H9 (cell line): ENCODE measurements at regions not wholly inside any gene's neighbourhood (a gene's known extent, or its start where the extent isn't known, plus 50 kb on each side); places are given as distances from the start of the nearest gene placed in this dataset.

Source experiments
- DNase-seq: peaks from one replicate; pipeline ENCODE4 v3.0.0-alpha.2; 2017
- H2AFZ ChIP-seq: one replicate; pipeline ENCODE4 v1.6.1; 2013; ENCODE audit warnings: mild to moderate bottlenecking, low read length, control low read depth, moderate library complexity
- H2AK5ac ChIP-seq: 2 replicates; pipeline ENCODE4 v1.6.1; 2013; ENCODE audit warnings: low read length, control low read depth, mixed read lengths; ENCODE audit not compliant: insufficient read length
- H2BK120ac ChIP-seq: one replicate; pipeline ENCODE4 v1.6.1; 2013; ENCODE audit warnings: low read depth, mild to moderate bottlenecking, low read length, control low read depth, inconsistent platforms; ENCODE audit not compliant: poor library complexity, severe bottlenecking
- H2BK12ac ChIP-seq: 2 replicates; pipeline ENCODE4 v1.6.1; 2013; ENCODE audit warnings: low read length, control low read depth, mixed read lengths, low read depth; ENCODE audit not compliant: insufficient read length
- H2BK15ac ChIP-seq: 2 replicates; pipeline ENCODE4 v1.6.1; 2013; ENCODE audit warnings: low read depth, low read length, control low read depth
- H2BK20ac ChIP-seq: one replicate; pipeline ENCODE4 v1.6.1; 2013; ENCODE audit warnings: low read depth, mild to moderate bottlenecking, low read length, control low read depth, inconsistent platforms; ENCODE audit not compliant: poor library complexity, severe bottlenecking
- H2BK5ac ChIP-seq: 2 replicates; pipeline ENCODE4 v1.6.1; 2013; ENCODE audit warnings: low read length, control low read depth, mixed read lengths; ENCODE audit not compliant: insufficient read length
- H3K14ac ChIP-seq: 2 replicates; pipeline ENCODE4 v1.6.1; 2013; ENCODE audit warnings: low read length, control low read depth; ENCODE audit not compliant: insufficient read depth
- H3K18ac ChIP-seq: 2 replicates; pipeline ENCODE4 v1.6.1; 2013; ENCODE audit warnings: low read depth, mild to moderate bottlenecking, mixed read lengths, low read length, control low read depth; ENCODE audit not compliant: insufficient read length
- H3K23ac ChIP-seq: 2 replicates; pipeline ENCODE4 v1.6.1; 2013; ENCODE audit warnings: low read length, control low read depth, mixed read lengths, low read depth; ENCODE audit not compliant: insufficient read length
- H3K23me2 ChIP-seq: 2 replicates; pipeline ENCODE4 v1.6.1; 2013; ENCODE audit warnings: low read depth, mild to moderate bottlenecking, mixed read lengths, low read length, control low read depth; ENCODE audit not compliant: insufficient read length, poor library complexity, severe bottlenecking
- H3K27ac ChIP-seq: 2 replicates; pipeline ENCODE4 v1.5.1; 2013; ENCODE audit warnings: low read length, control low read depth, mixed read lengths, low read depth; ENCODE audit not compliant: insufficient read length
- H3K27me3 ChIP-seq: 2 replicates; pipeline ENCODE4 v1.6.1; 2013; ENCODE audit warnings: low read length, control low read depth, inconsistent platforms; ENCODE audit not compliant: insufficient read depth
- H3K4ac ChIP-seq: 2 replicates; pipeline ENCODE4 v1.6.1; 2013; ENCODE audit warnings: low read depth, mild to moderate bottlenecking, control low read depth, inconsistent platforms, low read length, moderate library complexity
- H3K4me1 ChIP-seq: 2 replicates; pipeline ENCODE4 v1.6.1; 2013; ENCODE audit warnings: low read length, control low read depth, inconsistent platforms; ENCODE audit not compliant: insufficient read depth
- H3K4me2 ChIP-seq: 2 replicates; pipeline ENCODE4 v1.6.1; 2013; ENCODE audit warnings: low read length, control low read depth, mixed read lengths; ENCODE audit not compliant: insufficient read length, insufficient read depth
- H3K56ac ChIP-seq: 2 replicates; pipeline ENCODE4 v1.6.1; 2013; ENCODE audit warnings: low read depth, mild to moderate bottlenecking, mixed read lengths, low read length, control low read depth; ENCODE audit not compliant: insufficient read length
- H3K79me1 ChIP-seq: 2 replicates; pipeline ENCODE4 v1.6.1; 2013; ENCODE audit warnings: low read depth, mild to moderate bottlenecking, moderate library complexity, low read length, control low read depth, inconsistent platforms; ENCODE audit not compliant: insufficient read depth, poor library complexity, severe bottlenecking
- H3K79me2 ChIP-seq: 2 replicates; pipeline ENCODE4 v1.6.1; 2013; ENCODE audit warnings: low read length, control low read depth, inconsistent platforms; ENCODE audit not compliant: insufficient read depth
- H3K9ac ChIP-seq: 2 replicates; pipeline ENCODE4 v1.6.1; 2013; ENCODE audit warnings: low read length, control low read depth, mixed read lengths; ENCODE audit not compliant: insufficient read length; ENCODE audit errors: extremely low read depth
- H3K9me3 ChIP-seq: one replicate; pipeline ENCODE4 v1.6.1; 2013; ENCODE audit warnings: low read depth, low read length, inconsistent platforms; ENCODE audit not compliant: control insufficient read depth
- H3T11ph ChIP-seq: one replicate; pipeline ENCODE4 v1.6.1; 2013; ENCODE audit warnings: mild to moderate bottlenecking, low read length, control low read depth, inconsistent platforms
- H4K20me1 ChIP-seq: one replicate; pipeline ENCODE4 v1.6.1; 2013; ENCODE audit not compliant: control insufficient read depth, insufficient read length, insufficient read depth
- H4K5ac ChIP-seq: 2 replicates; pipeline ENCODE4 v1.6.1; 2013; ENCODE audit warnings: low read depth, mild to moderate bottlenecking, mixed read lengths, low read length, control low read depth; ENCODE audit not compliant: insufficient read length
- H4K8ac ChIP-seq: replicated peaks from 2 replicates; pipeline ENCODE4 v1.6.1; 2013; ENCODE audit warnings: low read length, control low read depth, mixed read lengths, low read depth; ENCODE audit not compliant: insufficient read length
- H4K91ac ChIP-seq: 2 replicates; pipeline ENCODE4 v1.6.1; 2013; ENCODE audit warnings: low read depth, mild to moderate bottlenecking, moderate library complexity, mixed read lengths, low read length, control low read depth; ENCODE audit not compliant: insufficient read length
- H3K27ac Mint-ChIP-seq, 3 experiments: 2 replicates in 2 of 3; 3 replicates in 1 of 3; pipeline ENCODE4 v1.8.0; 2020 to 2021; ENCODE audit warnings: mixed read lengths in 3 of 3, mild to moderate bottlenecking in 1 of 3, moderate library complexity in 1 of 3
- H3K27me3 Mint-ChIP-seq: 2 replicates; pipeline ENCODE4 v1.8.0; 2021; ENCODE audit warnings: low read depth, mild to moderate bottlenecking, moderate library complexity, mixed read lengths
- H3K36me3 Mint-ChIP-seq, 3 experiments: 2 replicates in 2 of 3; 3 replicates in 1 of 3; pipeline ENCODE4 v1.8.0; 2020 to 2021; ENCODE audit warnings: low read depth in 3 of 3, mixed read lengths in 3 of 3; ENCODE audit not compliant: insufficient read depth in 1 of 3
- H3K4me1 Mint-ChIP-seq, 2 experiments: 2 replicates each; pipeline ENCODE4 v1.8.0; 2020; ENCODE audit warnings: mixed read lengths in 2 of 2
- H3K4me3 Mint-ChIP-seq, 2 experiments: 2 replicates in 1 of 2; 3 replicates in 1 of 2; pipeline ENCODE4 v1.8.0; 2020 to 2021; ENCODE audit warnings: mild to moderate bottlenecking in 2 of 2, mixed read lengths in 2 of 2, moderate library complexity in 1 of 2
- H3K9me3 Mint-ChIP-seq, 2 experiments: 2 replicates in 1 of 2; 3 replicates in 1 of 2; pipeline ENCODE4 v1.8.0; 2020; ENCODE audit warnings: mild to moderate bottlenecking in 2 of 2, mixed read lengths in 2 of 2, moderate library complexity in 1 of 2
- CTCF ChIP-seq: fragments of 200-600 bp; sonication (generic); conservative IDR thresholded peaks from 3 replicates; pipeline ENCODE4 v1.8.0; 2021; ENCODE audit warnings: antibody characterized with exemption, mild to moderate bottlenecking
- WGBS: extraction: QIAGEN DNeasy Blood & Tissue Kit; methylation state at CpG from one replicate; pipeline ENCODE4 v1.1.7; 2013; ENCODE audit warnings: missing lambda C conversion rate, low lambda C conversion rate, mixed read lengths; ENCODE audit not compliant: insufficient read length; ENCODE audit errors: extremely low coverage; 5-methylcytosine and 5-hydroxymethylcytosine counted together

- H3K9ac ChIP-seq = no peak overlapping the region
- H2AFZ ChIP-seq = no peak overlapping the region
- peaks cover 3% of the 10 kb centered on the region for H4K20me1 ChIP-seq
- H3K4me3 Mint-ChIP-seq = no peak overlapping the region
- peaks cover 6 to 8% of the 10 kb centered on the region in 2 experiments; a peak in 3 of 4 replicates for H3K4me1 Mint-ChIP-seq
- H3K4me2 ChIP-seq = no peak overlapping the region
- no peak overlapping the region for H3K4ac ChIP-seq
- H4K91ac ChIP-seq = no peak overlapping the region
- H2AK5ac ChIP-seq = no peak overlapping the region
- H2BK20ac ChIP-seq = no peak overlapping the region
- H3K23ac ChIP-seq = no peak overlapping the region
- no peak overlapping the region for H3K18ac ChIP-seq
- no peak overlapping the region for H4K5ac ChIP-seq
- no peaks in the 10 kb centered on the region for H3K9me3 Mint-ChIP-seq
- no peak overlapping the region for H2BK5ac ChIP-seq
- no peak overlapping the region for H2BK120ac ChIP-seq
- H3K4me1 ChIP-seq = no peaks in the 10 kb centered on the region
- no peaks in the 10 kb centered on the region for H3K23me2 ChIP-seq
- no peak overlapping the region for H3K14ac ChIP-seq
- H3K9me3 ChIP-seq = no peaks in the 10 kb centered on the region
- H3T11ph ChIP-seq = no peak overlapping the region
- H4K8ac ChIP-seq = no peak overlapping the region
- no peak overlapping the region for H3K56ac ChIP-seq
- no peak for DNase-seq
- peak overlapping the region; percentile 77; the same call in 1 of the 2 replicates for H2BK15ac ChIP-seq
- no peak overlapping the region for H3K27ac Mint-ChIP-seq
- WGBS = no CpG with 5 or more reads among the region's 4 CpGs
- no peaks in the 10 kb centered on the region for H3K27me3 Mint-ChIP-seq
- H3K79me2 ChIP-seq = no peaks in the 10 kb centered on the region
- H3K79me1 ChIP-seq = no peaks in the 10 kb centered on the region
- H3K36me3 Mint-ChIP-seq = no peaks in the 10 kb centered on the region
- no peak overlapping the region for H2BK12ac ChIP-seq
- H3K27me3 ChIP-seq = no peaks in the 10 kb centered on the region
- H3K27ac ChIP-seq = no peak overlapping the region
- no peak for TF ChIP-seq CTCF
Observed at GRCh38 chr10:25748509-25748908, 185.5 kb upstream of the MYO3A start.
